Left cardiac atrium (tissue), 4 donors: ENCODE measurements at regions not wholly inside any gene's neighbourhood (a gene's known extent, or its start where the extent isn't known, plus 50 kb on each side); places are given as distances from the start of the nearest gene placed in this dataset.

Experiments
- ATAC-seq, 2 donors: fragments of 200-7000 bp; cut with Tn5 transposase; one replicate each; pipeline ENCODE4 v1.9.1; 2020; ENCODE audit warnings: mild to moderate bottlenecking in 2 of 2, moderate library complexity in 2 of 2
- DNase-seq: peaks from one replicate; pipeline ENCODE4 v3.0.0-alpha.2; 2020
- intact Hi-C, 2 donors: fragments of 100-400 bp; cut with DNase I; formaldehyde crosslinking; loops; one replicate each; pipeline versions ENCODE4 v1.14.1 to v1.15.1; 2022 to 2023
- donor health status: DM: no; HTN: yes; CAD: no.
- donor health status: DM: no; HTN: yes; CAD: no; lungs with severe emphysema.
- donor health status: DM: yes; HTN: yes; CAD: no.
- donor health status: Dilated cardiomyopathy.

- DNase-seq = no peak
- ATAC-seq = no peak
- intact Hi-C loops = no loop called here
These were observed 115.7 kb upstream of the ARID2 start for GRCh38 chr12:45613855-45614254.

- intact Hi-C loops = no loop called here
- no peak for ATAC-seq
- DNase-seq = no peak
These were observed 114.2 kb upstream of the ARID2 start for GRCh38 chr12:45615268-45615667.

GRCh38 chr12:45619736-45620135 lies 109.8 kb upstream of the ARID2 start:
- intact Hi-C loops = no loop called here
- no peak for ATAC-seq

GRCh38 chr12:45621703-45622102 lies 107.8 kb upstream of the ARID2 start:
- ATAC-seq = no peak
- no peak for DNase-seq
- intact Hi-C loops = no loop called here

More at GRCh38 chr12:45619736-45620135, 109.8 kb upstream of the ARID2 start:
- DNase-seq = no peak

GRCh38 chr12:45622210-45622937 lies 107.1 kb upstream of the ARID2 start:
- DNase-seq (no peak), ATAC-seq (no peak)
- intact Hi-C loops = no loop called here

GRCh38 chr12:45623221-45623620 lies 106.3 kb upstream of the ARID2 start:
- intact Hi-C loops = no loop called here
- DNase-seq = no peak
- ATAC-seq = no peak

- DNase-seq (no peak), ATAC-seq (no peak)
- intact Hi-C loops = no loop called here
These were observed 105.6 kb upstream of the ARID2 start for GRCh38 chr12:45623940-45624339.

GRCh38 chr12:45626965-45627364 lies 102.5 kb upstream of the ARID2 start:
- DNase-seq (no peak), ATAC-seq (no peak)
- intact Hi-C loops = no loop called here

GRCh38 chr12:45627407-45628069 lies 102.0 kb upstream of the ARID2 start:
- no peak for ATAC-seq
- intact Hi-C loops = no loop called here
- DNase-seq = no peak

- ATAC-seq (no peak), DNase-seq (no peak)
- intact Hi-C loops = no loop called here
These were observed 100.2 kb upstream of the ARID2 start for GRCh38 chr12:45629292-45629691.

GRCh38 chr12:45633733-45634132 lies 95.8 kb upstream of the ARID2 start:
- DNase-seq (no peak), ATAC-seq (no peak)
- intact Hi-C loops = no loop called here

GRCh38 chr12:45634273-45634917 lies 95.1 kb upstream of the ARID2 start:
- ATAC-seq (no peak), DNase-seq (no peak)
- intact Hi-C loops = no loop called here

GRCh38 chr12:45637242-45637641 lies 92.3 kb upstream of the ARID2 start:
- no peak for DNase-seq
- ATAC-seq = no peak
- intact Hi-C loops = no loop called here

GRCh38 chr12:45637706-45638105 lies 91.8 kb upstream of the ARID2 start:
- DNase-seq (no peak), ATAC-seq (no peak)
- intact Hi-C loops = no loop called here

- DNase-seq = no peak
- intact Hi-C loops = no loop called here
- ATAC-seq = no peak
These were observed 91.1 kb upstream of the ARID2 start for GRCh38 chr12:45638386-45638785.

- DNase-seq (no peak), ATAC-seq (peak in 1 of 2 donors; percentile 44)
- intact Hi-C loops = no loop called here
These were observed 85.0 kb upstream of the ARID2 start for GRCh38 chr12:45644541-45644940.

GRCh38 chr12:45646851-45647581 lies 82.5 kb upstream of the ARID2 start:
- intact Hi-C loops = no loop called here
- DNase-seq (no peak), ATAC-seq (no peak)

- intact Hi-C loops = no loop called here
- ATAC-seq (peak; percentile 66 to 67), DNase-seq (no peak)
These were observed 81.4 kb upstream of the ARID2 start for GRCh38 chr12:45648070-45648469.

- ATAC-seq (no peak), DNase-seq (no peak)
- intact Hi-C loops = no loop called here
These were observed 78.5 kb upstream of the ARID2 start for GRCh38 chr12:45651029-45651428.
